Smooth muscle cell (in vitro differentiated cells): ENCODE measurements at regions not wholly inside any gene's neighbourhood (a gene's known extent, or its start where the extent isn't known, plus 50 kb on each side); places are given as distances from the start of the nearest gene placed in this dataset.

Experiments
- DNase-seq: peaks from one replicate; lab custom pipeline; 2025; ENCODE audit not compliant: unreplicated experiment; lab: John Stamatoyannopoulos, UW
- H2AFZ ChIP-seq: fragments of 200-600 bp; sonication (generic); 2 replicates; pipeline ENCODE4 v1.6.0; 2016; ENCODE audit warnings: antibody characterized with exemption, low read depth, mild to moderate bottlenecking
- H3F3A ChIP-seq: fragments of 200-600 bp; sonication (generic); 2 replicates; pipeline ENCODE4 v1.6.0; 2017; ENCODE audit warnings: antibody characterized with exemption, low read depth
- H3K27ac ChIP-seq: fragments of 200-600 bp; sonication (generic); 2 replicates; pipeline ENCODE4 v1.5.1; 2016; ENCODE audit warnings: low read depth, mild to moderate bottlenecking
- H3K27me3 ChIP-seq: fragments of 200-600 bp; sonication (generic); 2 replicates; pipeline ENCODE4 v1.6.1; 2016; ENCODE audit warnings: low read depth, mild to moderate bottlenecking
- H3K36me3 ChIP-seq: fragments of 200-600 bp; sonication (generic); 2 replicates; pipeline ENCODE4 v1.5.1; 2016; ENCODE audit warnings: low read depth
- H3K4me1 ChIP-seq: fragments of 200-600 bp; sonication (generic); 2 replicates; pipeline ENCODE4 v1.5.1; 2016; ENCODE audit warnings: low read depth
- H3K4me2 ChIP-seq: fragments of 200-600 bp; sonication (generic); 2 replicates; pipeline ENCODE4 v1.6.0; 2016; ENCODE audit warnings: mild to moderate bottlenecking
- H3K4me3 ChIP-seq: fragments of 200-600 bp; sonication (generic); 2 replicates; pipeline ENCODE4 v1.5.1; 2016; ENCODE audit warnings: mild to moderate bottlenecking
- H3K79me2 ChIP-seq: fragments of 200-600 bp; sonication (generic); 2 replicates; pipeline ENCODE4 v1.6.0; 2016; ENCODE audit warnings: low read depth, mild to moderate bottlenecking
- H3K9ac ChIP-seq: fragments of 200-600 bp; sonication (generic); 2 replicates; pipeline ENCODE4 v1.6.0; 2016; ENCODE audit warnings: low read depth
- H3K9me3 ChIP-seq: fragments of 200-600 bp; sonication (generic); replicated peaks from 2 replicates; pipeline ENCODE4 v1.5.1; 2016; ENCODE audit warnings: low read depth
- H4K20me1 ChIP-seq: fragments of 200-600 bp; sonication (generic); 2 replicates; pipeline ENCODE4 v1.6.0; 2016; ENCODE audit warnings: low read depth
- CTCF ChIP-seq: fragments of 200-600 bp; sonication (generic); IDR thresholded peaks from 2 replicates; pipeline ENCODE4 v1.5.1; 2017; ENCODE audit warnings: borderline replicate concordance, mild to moderate bottlenecking, antibody characterized with exemption; ENCODE audit not compliant: insufficient read depth, poor library complexity, severe bottlenecking
- WGBS: methylation state at CpG from one replicate; pipeline ENCODE4 v1.1.7; 2016; ENCODE audit warnings: low lambda C conversion rate; 5-methylcytosine and 5-hydroxymethylcytosine counted together

GRCh38 chr15:70181626-70182255 lies 84.0 kb upstream of the TLE3 start:
- no peak overlapping the region for H3K9ac ChIP-seq
- WGBS = 57% methylated on average over 4 of the region's 4 CpGs
- no peak for DNase-seq
- no peaks in the 10 kb centered on the region for H3K27me3 ChIP-seq
- no peaks in the 10 kb centered on the region for H3K9me3 ChIP-seq
- H3K79me2 ChIP-seq = no peaks in the 10 kb centered on the region
- no peak overlapping the region for H3K4me3 ChIP-seq
- no peaks in the 10 kb centered on the region for H3F3A ChIP-seq
- no peak overlapping the region for H2AFZ ChIP-seq
- H3K36me3 ChIP-seq = no peaks in the 10 kb centered on the region
- no peak overlapping the region for H3K4me2 ChIP-seq
- H3K4me1 ChIP-seq = peaks cover 11% of the 10 kb centered on the region
- no peak overlapping the region for H3K27ac ChIP-seq
- TF ChIP-seq CTCF = no peak
- no peaks in the 10 kb centered on the region for H4K20me1 ChIP-seq

GRCh38 chr15:70180186-70180875 lies 82.6 kb upstream of the TLE3 start:
- no peaks in the 10 kb centered on the region for H3K79me2 ChIP-seq
- no peaks in the 10 kb centered on the region for H3F3A ChIP-seq
- H3K9me3 ChIP-seq = no peaks in the 10 kb centered on the region
- H3K27ac ChIP-seq = no peak overlapping the region
- H3K4me1 ChIP-seq = peaks cover 3% of the 10 kb centered on the region
- no peaks in the 10 kb centered on the region for H3K36me3 ChIP-seq
- TF ChIP-seq CTCF = no peak
- no peak overlapping the region for H3K4me3 ChIP-seq
- no peaks in the 10 kb centered on the region for H4K20me1 ChIP-seq
- no peak overlapping the region for H2AFZ ChIP-seq
- H3K9ac ChIP-seq = no peak overlapping the region
- H3K4me2 ChIP-seq = no peak overlapping the region
- WGBS = 94% methylated on average over 15 of the region's 15 CpGs
- H3K27me3 ChIP-seq = no peaks in the 10 kb centered on the region
- DNase-seq = no peak

- no peak overlapping the region for H3K4me2 ChIP-seq
- no peaks in the 10 kb centered on the region for H3K79me2 ChIP-seq
- H4K20me1 ChIP-seq = no peaks in the 10 kb centered on the region
- no peaks in the 10 kb centered on the region for H3K27me3 ChIP-seq
- H3K9me3 ChIP-seq = no peaks in the 10 kb centered on the region
- H3F3A ChIP-seq = no peaks in the 10 kb centered on the region
- WGBS = 95% methylated on average over 1 of the region's 1 CpG
- no peaks in the 10 kb centered on the region for H3K4me1 ChIP-seq
- H3K4me3 ChIP-seq = no peak overlapping the region
- no peak for DNase-seq
- no peak overlapping the region for H3K27ac ChIP-seq
- no peak overlapping the region for H3K9ac ChIP-seq
- TF ChIP-seq CTCF = no peak
- H2AFZ ChIP-seq = no peak overlapping the region
- H3K36me3 ChIP-seq = no peaks in the 10 kb centered on the region
Measured at GRCh38 chr15:70179309-70179892, 81.7 kb upstream of the TLE3 start.
